GM18909 (cell line): ENCODE measurements at regions not wholly inside any gene's neighbourhood (a gene's known extent, or its start where the extent isn't known, plus 50 kb on each side); places are given as distances from the start of the nearest gene placed in this dataset.
A peak's percentile ranks its signal among the peaks of the same experiment; 100 is the strongest.

ENCODE experiments used
- ATAC-seq: cut with Tn5 transposase; IDR thresholded peaks from one replicate; pipeline ENCODE4 v1.9.1; 2021; ENCODE audit warnings: mild to moderate bottlenecking; ENCODE audit not compliant: unreplicated experiment, poor library complexity

DNA sequence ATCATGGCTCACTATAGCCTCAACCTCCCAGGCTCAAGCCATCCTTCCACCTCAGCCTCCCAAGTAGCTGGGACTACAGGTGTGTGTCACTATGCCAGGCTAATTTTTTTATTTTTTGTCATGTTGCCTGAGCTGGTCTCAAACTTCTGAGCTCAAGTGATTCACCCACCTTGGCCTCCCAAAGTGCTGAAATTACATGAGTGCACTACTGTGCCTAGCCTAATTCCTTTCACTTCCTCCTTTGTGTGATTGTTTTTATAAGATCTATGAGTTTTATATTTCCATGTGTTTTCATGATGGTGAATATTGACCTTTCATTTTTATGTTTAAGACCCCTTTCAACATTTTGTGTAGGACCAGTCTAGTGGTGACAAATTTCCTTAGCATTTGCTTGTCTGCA, 55.2 kb upstream of the IL12B start:
- no peak for ATAC-seq

DNA sequence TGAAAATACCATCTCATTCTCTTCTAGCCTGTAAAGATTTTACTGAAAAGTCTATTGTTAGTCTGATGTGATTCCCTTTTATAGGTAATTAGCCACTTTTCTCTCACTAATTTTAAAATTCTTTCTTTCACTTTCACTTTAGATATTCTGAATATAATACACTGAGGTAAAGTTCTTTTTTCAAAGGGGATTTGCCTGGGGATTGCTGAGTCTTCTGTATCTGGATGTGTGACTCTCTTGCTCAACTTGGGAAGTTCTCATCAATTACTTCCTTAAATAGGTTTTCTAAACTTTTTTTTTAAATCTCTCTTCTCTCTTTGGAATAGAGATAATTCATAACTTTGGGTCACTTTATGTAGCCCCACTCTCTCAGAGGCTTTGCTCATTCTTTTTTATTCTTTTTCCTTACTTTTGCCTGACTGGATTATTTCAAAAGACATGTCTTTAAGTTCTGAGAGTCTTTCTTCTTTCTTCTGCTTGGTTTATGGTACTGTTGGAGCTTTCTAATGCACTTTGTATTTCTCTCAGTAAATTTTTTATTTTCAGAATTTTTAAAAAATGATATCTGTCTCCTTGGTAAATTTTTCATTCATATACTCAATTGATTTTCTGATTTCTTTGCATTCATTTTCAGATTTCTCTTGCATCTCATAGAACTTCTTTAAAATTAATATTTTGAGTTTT, 55.9 kb upstream of the IL12B start:
- no peak for ATAC-seq

DNA sequence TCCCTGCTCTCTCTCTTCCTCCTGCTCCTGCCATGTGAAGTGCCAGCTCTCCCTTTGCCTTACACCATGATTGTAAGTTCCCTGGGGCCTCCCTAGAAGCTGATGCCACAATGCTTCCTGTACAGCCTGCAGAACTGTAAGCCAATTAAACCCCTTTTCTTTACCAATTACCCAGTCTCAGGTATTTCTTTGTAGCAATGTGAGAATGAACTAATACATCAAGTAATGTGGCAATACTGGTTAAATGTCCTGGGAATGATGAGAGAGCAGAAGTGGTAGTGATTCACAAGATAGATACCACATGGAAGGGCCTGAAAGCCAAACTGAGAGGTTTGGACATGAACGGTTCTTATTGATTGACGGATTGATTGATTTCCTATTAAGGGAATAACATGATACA, 62.6 kb upstream of the IL12B start:
- no peak for ATAC-seq

DNA sequence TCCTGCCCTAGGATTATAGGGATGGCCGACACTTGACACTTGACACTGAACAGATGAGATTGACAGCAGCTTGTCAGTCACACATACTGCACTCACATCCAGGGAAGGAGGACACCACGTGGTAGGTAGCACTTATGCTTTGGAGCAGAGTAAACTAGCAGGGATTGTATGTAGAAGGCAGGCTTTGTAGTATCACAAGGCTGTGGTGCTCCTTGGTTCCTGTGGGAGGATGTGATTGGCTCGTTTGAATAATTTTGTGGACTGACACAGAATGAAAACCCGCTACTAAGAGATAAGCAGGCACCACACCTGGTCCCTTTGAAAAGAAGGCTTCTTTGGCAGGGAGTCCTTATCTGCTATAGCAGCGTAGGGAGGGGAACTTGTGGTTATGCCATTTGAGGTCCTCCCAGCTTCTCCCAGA, 63.6 kb upstream of the IL12B start:
- ATAC-seq, result no peak

DNA sequence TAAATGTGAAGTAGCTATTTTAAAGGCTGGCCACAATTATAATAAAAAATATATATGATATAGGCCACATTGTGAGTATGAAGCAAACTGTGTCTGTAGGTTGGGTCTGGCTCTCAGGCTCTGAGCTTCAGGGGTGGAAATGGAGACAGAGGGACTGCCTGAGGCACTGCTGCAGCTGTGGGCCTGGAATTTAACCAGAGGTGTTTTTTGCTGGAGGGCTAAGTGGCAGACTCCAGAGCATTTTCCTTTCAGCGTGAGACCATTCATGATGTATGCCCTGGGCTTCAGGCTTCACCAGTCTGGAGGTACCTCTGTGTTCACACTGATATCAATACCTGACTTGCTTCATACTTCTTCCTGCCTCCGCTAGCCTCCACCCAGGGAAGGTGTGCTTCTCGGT, 64.9 kb upstream of the IL12B start:
- no peak for ATAC-seq

DNA sequence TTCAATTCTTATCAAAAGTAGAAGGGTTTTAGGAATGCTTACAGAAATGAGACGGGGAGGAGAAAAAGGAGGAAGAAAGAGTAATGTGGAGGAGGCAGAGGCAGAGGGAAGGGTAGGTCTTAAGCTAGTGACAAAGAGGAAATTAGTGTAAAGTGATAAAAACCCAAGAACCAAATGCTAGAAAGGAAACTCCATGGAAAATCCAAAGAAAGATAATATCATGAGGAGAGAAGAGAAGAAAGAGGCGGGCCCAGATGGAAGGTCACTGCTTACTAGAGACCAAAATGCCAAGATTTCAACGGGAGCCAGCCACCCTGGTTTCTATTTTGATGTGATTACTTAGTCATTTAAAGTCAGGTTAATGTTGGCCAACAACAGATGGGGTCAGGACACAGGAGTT, 68.6 kb upstream of the IL12B start:
- ATAC-seq, result no peak

DNA sequence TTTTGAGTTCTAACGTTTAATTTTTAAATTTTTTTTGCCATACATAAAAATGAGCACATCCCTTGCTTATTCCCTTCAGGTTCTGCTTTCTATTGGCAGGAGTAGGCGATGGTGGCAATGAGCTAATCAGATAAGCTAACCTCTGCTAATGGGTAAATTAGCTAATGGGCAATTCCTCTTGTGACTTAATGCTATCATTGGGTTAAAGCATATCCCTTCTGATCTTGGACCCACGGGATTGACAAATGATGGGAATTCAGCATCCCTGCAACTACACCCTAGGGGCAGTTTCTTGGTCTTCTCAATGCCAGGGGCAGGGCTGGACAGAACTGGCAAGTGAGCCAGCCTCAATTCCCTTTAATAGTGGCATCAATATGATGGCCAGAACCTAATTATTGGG, 70.2 kb upstream of the IL12B start:
- ATAC-seq, result no peak

DNA sequence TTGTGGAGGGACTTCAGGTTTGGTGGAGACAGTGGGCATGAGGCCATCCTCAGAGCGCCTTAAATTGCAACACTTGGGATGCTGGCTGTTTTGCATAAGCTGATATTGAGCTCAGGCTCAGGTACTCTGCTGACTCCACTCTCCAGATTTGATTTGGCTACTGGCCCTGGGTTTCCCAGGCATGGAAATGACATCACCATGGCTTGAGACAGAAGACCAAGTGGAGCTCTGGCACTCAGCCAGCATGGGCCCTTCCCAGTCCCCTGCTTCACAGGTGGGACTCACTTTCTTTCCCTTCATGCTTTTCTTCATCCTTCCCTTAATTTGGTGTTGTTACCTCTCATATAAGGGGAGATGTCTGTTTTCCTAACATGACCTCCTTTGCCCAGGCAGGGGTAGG, 72.0 kb upstream of the IL12B start:
- ATAC-seq, result no peak

DNA sequence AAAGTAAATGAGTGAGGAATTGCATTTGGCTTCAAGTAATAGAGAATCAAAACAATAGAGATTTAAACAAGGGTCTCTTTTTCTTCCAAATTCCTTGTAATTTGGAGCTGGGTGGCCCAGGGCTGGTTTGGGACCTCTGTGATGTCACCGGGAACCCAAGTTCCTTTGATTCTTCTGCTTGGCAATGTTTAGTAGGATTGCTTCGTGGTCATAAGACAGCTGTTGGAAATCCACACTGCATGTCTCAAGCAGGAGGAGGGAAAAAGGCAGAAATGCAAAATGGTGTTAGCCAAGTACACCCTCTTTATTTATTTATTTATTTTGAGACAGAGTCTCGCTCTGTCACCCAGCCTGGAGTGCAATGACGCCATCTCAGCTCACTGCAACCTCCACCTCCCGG, 72.6 kb upstream of the IL12B start:
- no peak for ATAC-seq

DNA sequence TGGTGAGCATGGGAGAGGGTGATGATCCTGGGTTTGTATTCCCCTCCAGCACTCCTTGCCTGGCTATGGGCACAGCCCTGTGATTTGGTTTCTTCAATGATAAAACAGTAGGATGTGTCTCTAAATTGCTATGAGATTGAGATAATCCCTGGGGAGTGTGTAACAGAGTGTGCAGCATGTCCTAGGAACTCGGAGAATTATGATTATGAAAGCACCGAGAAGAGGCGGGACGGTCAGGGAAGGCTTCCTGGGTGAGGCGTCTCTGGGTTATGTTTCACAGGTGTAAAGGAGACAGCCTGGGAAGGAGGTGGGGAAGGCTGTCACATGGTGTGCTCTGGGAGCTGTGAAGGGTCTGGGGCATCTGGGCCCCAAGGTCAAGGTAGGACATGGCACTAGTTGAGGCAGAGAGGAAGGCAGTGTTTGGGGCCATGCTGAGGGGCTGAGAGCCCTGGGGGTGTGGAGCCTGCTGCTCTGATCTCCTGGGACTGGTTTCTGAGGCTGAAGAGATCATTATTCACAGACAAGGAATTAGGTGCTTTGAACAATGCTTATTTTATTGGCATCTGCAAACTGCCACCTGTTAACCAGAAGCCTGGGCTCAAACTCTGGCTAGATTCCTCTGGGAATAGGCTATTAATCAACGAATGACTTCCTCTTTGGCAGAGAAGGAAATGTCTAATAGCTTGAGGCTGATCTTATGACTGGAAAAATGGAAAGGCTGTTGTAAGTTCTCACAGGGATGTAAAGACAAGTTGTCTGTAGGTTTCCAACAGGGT, 73.8 kb upstream of the IL12B start:
- ATAC-seq, result no peak

DNA sequence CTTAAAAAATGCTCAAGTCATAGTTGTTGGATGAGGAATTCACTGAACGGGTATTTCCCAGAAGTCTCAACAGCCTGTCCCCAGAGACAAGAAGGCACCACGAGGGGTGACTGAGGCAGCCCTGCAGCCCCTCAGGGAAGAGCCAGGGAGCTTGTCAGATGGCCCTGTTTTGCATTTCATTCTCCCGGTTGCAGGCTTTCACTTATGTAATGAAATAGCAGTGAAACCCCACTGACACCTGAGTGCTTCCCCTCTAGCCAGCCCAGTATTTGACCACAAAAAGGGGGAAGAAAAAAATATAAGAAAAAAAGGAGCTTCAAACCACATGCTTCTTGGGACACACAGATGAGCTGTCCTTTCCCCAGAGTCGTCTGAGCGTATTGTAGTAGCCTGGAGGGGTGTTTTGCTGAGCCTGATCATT, 75.3 kb upstream of the IL12B start:
- peak; percentile 65 for ATAC-seq

DNA sequence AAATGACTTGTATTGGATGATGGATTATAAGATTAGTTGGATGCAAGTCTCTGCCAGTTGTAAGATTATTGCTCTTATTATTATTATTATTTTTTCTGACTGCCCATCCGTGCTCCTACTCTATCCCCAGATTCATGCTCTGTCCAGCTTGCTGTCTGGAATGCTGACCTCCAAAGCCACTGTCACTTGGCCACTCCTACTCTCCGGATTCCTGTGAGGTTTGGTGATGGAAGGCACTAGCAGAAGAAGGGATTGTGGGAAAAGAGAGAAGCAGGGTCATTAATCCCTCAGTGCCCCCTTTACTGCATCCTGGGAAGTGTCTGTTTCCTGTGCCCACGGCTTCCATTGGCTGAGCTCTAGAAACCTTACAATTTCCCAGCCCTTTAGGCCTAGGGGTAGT, 76.3 kb upstream of the IL12B start:
- no peak for ATAC-seq

DNA sequence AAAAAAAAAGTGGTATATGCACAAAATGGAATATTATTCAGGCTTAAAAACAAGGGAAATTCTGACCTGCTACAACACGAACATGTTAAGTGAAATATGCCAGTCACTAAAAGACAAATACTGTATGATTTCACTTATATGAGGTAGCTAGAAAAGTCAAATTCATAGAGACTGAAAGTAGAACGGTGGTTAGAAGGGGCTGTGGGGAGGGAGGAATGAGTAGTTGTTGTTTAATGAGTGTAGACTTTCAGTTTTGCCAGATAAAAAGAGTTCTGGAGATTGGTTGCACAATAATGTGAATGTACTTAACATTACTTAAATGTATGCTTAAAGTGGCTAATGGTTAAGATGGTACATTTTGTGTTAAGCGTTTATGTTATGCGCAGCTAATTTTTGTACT, 79.5 kb upstream of the IL12B start:
- ATAC-seq, result peak; percentile 69

DNA sequence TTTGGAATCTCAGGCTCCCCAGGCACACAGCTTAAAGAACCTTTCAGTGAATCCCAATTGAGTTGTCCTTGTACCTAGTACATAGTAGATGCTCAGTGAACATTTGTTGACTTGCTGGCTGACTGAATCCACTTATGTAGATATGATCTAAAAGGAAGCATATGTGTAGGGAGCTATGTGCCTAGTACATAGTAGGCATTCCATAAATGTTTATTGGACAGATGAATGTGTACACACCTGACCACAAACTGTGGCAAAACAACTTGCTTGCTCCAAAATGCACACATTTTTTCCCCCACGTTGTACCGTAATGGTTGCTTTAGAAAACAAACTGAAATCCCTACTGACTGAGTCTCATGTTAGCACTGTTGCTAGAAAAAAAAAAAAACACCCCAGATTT, 80.2 kb upstream of the IL12B start:
- no peak for ATAC-seq

DNA sequence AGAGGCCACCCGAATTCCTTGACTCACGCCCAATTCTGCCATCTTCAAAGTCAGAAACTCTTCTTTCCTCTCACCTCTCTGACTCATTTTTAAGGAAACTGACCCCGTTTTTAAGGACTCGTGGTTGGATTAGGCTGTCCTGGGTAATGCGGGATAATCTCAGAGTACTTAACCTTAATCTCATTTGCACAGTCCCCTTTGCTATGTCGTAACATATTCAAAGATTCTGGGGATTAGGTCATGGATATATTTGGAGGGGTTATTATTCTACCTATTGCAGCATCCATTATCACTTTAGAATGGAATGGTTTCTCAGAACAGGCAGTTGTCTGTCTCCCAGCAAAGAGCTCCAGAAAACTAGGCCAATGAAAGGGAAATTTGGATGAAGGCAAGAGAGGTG, 80.8 kb upstream of the IL12B start:
- ATAC-seq, result no peak

DNA sequence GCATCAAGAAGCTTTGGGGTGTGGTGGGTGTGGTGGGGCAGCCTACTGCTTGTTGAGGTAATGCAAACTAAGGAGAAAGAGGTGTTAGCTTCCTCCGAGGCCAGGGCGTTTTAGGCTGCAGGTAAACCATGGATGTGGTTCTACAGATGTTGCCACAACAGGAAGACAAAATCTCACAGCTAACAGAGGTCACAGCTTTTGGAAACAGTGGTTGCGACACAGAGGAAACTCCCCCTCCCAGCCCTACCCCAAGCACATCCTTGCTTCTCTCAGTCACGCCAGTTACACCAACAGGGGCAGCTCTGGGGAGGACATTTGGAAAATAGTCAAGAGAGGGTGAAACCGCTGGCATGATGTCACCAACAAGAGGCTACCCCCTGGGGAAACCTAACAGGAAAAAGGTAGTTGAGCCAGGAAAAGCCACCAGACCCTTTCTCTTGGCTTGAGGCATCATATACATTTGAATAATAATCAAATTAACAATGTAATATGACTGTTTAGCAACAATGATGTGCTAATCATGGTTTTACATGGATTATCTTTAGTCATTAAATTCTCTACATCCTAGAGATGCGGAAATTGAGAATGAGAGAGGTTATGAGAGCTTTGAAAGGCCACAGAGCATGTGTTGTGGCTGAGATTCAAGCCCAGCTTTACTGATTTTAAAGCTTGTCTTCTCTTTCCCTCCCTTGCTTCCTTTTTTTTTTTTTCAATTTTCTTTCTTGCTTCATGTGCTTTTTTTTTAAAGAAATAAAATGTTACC, 82.2 kb upstream of the IL12B start:
- peak; percentile 77 for ATAC-seq

DNA sequence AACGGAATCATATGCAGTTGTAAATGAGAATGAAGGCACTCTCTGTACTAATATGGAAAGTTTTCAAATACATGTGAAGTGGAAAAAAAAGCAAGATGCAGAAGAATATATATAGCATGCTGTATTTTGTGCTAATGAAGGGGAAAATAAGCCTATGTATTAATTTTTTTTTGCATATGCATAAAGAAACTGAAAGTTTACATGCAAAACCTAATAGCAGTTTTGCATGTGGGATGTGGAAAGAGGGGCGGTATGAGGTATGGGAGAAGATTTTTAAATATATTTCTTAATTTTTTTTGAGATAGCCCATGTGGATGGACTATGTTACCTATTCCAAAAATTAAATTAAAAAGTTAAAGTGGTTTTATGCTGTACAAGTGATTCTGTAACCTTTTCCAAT, 83.7 kb upstream of the IL12B start:
- no peak for ATAC-seq

DNA sequence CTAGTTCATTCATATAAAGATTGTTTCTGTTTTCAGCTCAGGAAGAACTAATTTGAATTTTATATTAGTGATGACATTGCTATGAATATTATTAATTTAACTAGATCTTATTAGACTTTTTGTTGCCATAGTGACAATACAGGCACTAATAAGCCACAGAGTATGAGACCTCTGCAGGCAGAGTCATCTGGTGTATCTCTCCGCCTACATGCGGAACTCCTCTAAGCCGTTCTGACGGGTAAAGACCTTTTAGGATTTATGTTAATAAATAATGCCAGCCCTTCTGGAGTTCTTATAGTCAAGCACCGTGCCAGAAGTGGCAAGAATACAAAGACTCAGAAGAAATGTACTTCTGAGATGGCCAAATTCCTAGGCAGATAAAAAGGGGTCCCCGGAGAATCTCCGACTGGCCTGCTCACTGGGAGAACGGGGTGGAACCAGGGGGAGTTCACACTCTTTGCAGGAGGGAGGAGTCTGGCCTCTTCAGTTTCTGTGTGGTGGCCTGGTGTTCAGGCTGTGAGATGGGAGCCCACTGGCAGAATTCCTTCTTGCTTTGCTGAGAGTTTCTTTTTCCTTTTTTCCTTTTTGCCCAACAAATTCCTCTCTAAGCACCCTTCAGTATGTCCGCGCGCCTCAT, 85.1 kb upstream of the IL12B start:
- no peak for ATAC-seq

DNA sequence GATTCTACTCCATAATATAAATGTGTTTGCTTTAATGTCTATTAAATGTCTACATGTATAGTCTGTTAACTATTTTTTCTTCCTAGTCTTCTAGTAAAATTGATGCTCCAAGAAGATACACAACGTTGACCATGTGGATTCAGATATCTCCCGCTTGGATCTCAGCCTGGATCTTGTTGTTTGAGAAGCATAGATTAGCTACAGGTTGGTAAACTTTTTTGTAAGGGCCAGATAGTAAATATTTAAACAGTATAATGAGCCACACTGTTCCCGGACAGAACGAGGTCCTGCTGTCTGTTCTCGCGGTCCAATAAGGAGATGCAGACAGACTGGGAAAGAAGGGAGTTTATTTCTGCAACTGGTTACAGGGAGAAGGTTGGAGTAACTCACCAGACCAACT, 86.2 kb upstream of the IL12B start:
- ATAC-seq, result no peak

DNA sequence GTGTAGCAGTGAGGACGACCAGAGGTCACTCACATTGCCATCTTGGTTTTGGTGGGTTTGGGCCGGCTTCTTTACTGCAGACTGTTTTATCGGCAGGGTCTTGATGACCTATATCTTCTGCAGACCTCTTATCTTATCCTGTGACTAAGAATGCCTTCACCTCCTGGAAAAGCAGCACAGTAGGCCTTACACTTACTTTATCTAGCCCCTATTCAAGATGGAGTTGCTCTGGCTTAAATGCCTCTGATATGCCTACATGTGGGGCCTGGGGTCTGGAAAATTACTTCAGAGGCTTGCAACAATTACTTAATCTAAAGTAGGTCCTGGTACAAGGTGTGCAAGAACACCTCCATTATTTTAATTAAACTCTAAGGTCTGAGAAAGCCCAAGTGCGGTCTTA, 86.9 kb upstream of the IL12B start:
- no peak for ATAC-seq

DNA sequence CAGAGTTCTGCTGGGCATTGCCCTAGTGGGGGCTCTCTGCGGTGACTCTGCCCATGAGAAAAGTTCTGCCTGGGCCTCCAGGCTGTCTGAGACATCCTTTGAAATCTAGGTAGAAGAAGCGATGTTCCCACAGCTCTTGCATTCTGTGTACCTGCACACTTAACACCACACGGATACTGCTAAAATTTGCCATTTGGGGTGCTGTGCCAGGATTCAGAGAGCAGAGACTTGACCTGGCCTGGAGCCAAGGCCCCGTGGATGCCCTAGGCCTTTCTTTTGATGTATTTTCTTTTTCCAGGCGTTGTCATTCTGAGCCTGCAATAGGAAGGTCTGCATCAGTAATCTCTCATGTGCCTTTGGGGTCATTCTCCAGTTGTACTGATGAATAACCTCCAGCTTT, 89.3 kb upstream of the IL12B start:
- no peak for ATAC-seq
